IPS-NIHi7 (cell line): ENCODE measurements at regions not wholly inside any gene's neighbourhood (a gene's known extent, or its start where the extent isn't known, plus 50 kb on each side); places are given as distances from the start of the nearest gene placed in this dataset.

ENCODE experiments used
- DNase-seq: peaks from one replicate; pipeline ENCODE4 v3.0.0; 2012; ENCODE audit warnings: mixed read lengths; ENCODE audit errors: extremely low spot score

- DNase-seq: no peak
Measured at GRCh38 chr1:65681096-65681495, 111.6 kb upstream of the PDE4B start.

- DNase-seq: peak; percentile 86
Measured at GRCh38 chr1:65687428-65688214, 105.1 kb upstream of the PDE4B start.

GRCh38 chr1:65688215-65688566 is 104.5 kb upstream of the PDE4B start:
- DNase-seq: no peak

- DNase-seq: no peak
Measured at GRCh38 chr1:65688848-65689247, 103.8 kb upstream of the PDE4B start.

- DNase-seq: no peak
Measured at GRCh38 chr1:65691152-65691900, 101.4 kb upstream of the PDE4B start.

- DNase-seq: no peak
Measured at GRCh38 chr1:65691972-65692371, 100.7 kb upstream of the PDE4B start.

- no peak for DNase-seq
Measured at GRCh38 chr1:65694126-65694525, 98.6 kb upstream of the PDE4B start.

- no peak for DNase-seq
Measured at GRCh38 chr1:65694933-65695332, 97.8 kb upstream of the PDE4B start.

GRCh38 chr1:65698590-65698989 is 94.1 kb upstream of the PDE4B start:
- DNase-seq: no peak

GRCh38 chr1:65703853-65704252 is 88.8 kb upstream of the PDE4B start:
- no peak for DNase-seq

GRCh38 chr1:65704318-65704717 is 88.4 kb upstream of the PDE4B start:
- DNase-seq: no peak

- DNase-seq: no peak
Measured at GRCh38 chr1:65717815-65718454, 74.8 kb upstream of the PDE4B start.

GRCh38 chr1:65719391-65719790 is 73.3 kb upstream of the PDE4B start:
- DNase-seq: no peak

GRCh38 chr1:65722461-65722860 is 70.2 kb upstream of the PDE4B start:
- DNase-seq: no peak

GRCh38 chr1:65724151-65724550 is 68.5 kb upstream of the PDE4B start:
- DNase-seq: no peak

- DNase-seq: no peak
Measured at GRCh38 chr1:65725064-65725463, 67.6 kb upstream of the PDE4B start.

GRCh38 chr1:65728504-65728903 is 64.2 kb upstream of the PDE4B start:
- no peak for DNase-seq

- no peak for DNase-seq
Measured at GRCh38 chr1:65729259-65729658, 63.4 kb upstream of the PDE4B start.

- no peak for DNase-seq
Measured at GRCh38 chr1:65734979-65735378, 57.7 kb upstream of the PDE4B start.

- DNase-seq: no peak
Measured at GRCh38 chr1:65741993-65742392, 50.7 kb upstream of the PDE4B start.
